GM10248 (cell line): ENCODE measurements at regions not wholly inside any gene's neighbourhood (a gene's known extent, or its start where the extent isn't known, plus 50 kb on each side); places are given as distances from the start of the nearest gene placed in this dataset.

Source experiments
- CTCF ChIA-PET: fragments of 300-600 bp; sonication (Branson Sonifier 250); formaldehyde crosslinking; extraction: SDS; loops from one replicate; lab custom pipeline; 2021; ENCODE audit warnings: antibody characterized with exemption; lab: Yijun Ruan, JAX
- POLR2A ChIA-PET: fragments of 350-650 bp; sonication (Branson Sonifier 250); formaldehyde crosslinking; extraction: SDS; loops from one replicate; lab custom pipeline; 2020; ENCODE audit warnings: antibody characterized with exemption; lab: Yijun Ruan, JAX
- DNase-seq: peaks from one replicate; pipeline ENCODE4 v3.0.0; 2012; ENCODE audit errors: extremely low spot score
- CTCF ChIP-seq: IDR thresholded peaks from 2 replicates; pipeline ENCODE4 v1.5.1; 2012; ENCODE audit warnings: mild to moderate bottlenecking, low read depth; ENCODE audit errors: extremely low read depth, missing control alignments, control extremely low read depth

DNA sequence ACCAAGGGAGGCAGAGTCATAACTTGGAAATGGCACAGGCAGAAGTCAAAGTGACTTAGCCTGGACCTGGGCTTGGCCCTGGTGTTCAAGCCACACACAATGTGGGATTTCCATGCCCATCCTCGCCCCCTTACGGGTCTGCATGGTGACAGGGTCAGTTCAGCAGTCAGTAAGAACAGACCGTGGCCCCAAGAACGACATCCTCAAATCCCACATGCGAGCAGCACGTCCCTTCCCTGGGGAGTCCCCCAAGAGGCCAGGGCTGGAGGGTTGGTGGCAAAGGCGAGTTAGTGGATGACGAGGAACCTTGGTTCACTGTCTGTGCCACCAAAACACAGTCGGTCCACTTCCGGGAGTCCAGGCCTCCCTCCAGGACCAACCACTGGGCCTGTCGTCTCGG, 93.3 kb upstream of the MGMT start:
- ChIA-PET CTCF (interaction anchor here (1.1 kb wide), 1 partner anchor 11 kb away, joined by 3 read pairs; no protein-coding TSS in a partner anchor), POLR2A (no interaction called here)
- TF ChIP-seq CTCF, result no peak
- no peak for DNase-seq

DNA sequence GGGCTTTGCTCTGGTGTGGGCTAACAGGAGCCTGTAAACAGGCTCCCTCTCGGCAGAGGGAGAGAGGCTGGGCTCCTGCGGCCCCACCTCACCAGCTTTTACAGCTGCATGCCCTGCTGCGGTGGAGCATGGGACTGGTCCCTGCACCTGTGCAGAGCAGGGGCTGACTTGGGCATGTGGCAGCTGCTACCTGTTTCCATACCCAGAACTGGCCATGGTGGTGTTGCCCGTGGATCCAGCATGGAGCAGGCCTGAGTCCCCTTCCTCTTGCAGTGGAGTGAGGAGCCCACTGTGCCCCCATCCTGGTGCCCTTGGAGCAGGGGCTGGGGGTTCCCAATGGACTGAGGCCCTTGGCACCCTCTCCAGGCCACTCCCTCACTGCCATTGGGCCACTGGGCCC, 91.9 kb upstream of the MGMT start:
- DNase-seq, result no peak
- TF ChIP-seq CTCF, result no peak
- ChIA-PET POLR2A (no interaction called here), CTCF (no interaction called here)

GRCh38 chr10:129375912-129376311, 91.1 kb upstream of the MGMT start:
- POLR2A ChIA-PET, result no interaction called here
- CTCF ChIA-PET, result no interaction called here
- no peak for TF ChIP-seq CTCF
- no peak for DNase-seq

- ChIA-PET CTCF (no interaction called here), POLR2A (no interaction called here)
- TF ChIP-seq CTCF, result no peak
- no peak for DNase-seq
Observed at GRCh38 chr10:129380279-129380678, 86.8 kb upstream of the MGMT start.

- POLR2A ChIA-PET, result no interaction called here
- CTCF ChIA-PET, result no interaction called here
- TF ChIP-seq CTCF, result no peak
- DNase-seq, result no peak
Observed at GRCh38 chr10:129381741-129382140, 85.3 kb upstream of the MGMT start.

DNA sequence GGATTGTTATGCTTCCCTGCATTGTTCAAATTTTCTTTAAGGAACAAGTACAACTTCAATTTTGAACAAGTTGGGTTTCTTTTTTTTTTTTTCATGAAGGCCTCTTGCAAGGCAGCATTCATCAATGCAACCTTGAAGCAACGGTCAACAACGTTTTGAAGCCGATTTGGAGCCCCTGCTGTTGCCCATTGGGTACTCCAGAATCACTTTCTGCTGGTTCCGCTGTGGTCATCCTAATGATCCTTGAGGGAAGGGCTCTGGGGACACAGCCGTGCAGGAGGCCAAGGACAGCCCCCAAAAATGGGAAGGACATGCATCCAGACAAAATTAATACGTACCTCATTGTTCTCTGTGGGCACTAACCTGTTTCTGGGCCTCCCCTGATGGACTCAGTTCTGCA, 84.6 kb upstream of the MGMT start:
- POLR2A ChIA-PET, result no interaction called here
- no peak for TF ChIP-seq CTCF
- CTCF ChIA-PET, result no interaction called here
- no peak for DNase-seq

- CTCF ChIA-PET, result no interaction called here
- no peak for TF ChIP-seq CTCF
- DNase-seq, result no peak
- POLR2A ChIA-PET, result no interaction called here
Observed at GRCh38 chr10:129383651-129384050, 83.4 kb upstream of the MGMT start.
